ENCODE measurements at regions not wholly inside any gene's neighbourhood (a gene's known extent, or its start where the extent isn't known, plus 50 kb on each side); places are given as distances from the start of the nearest gene placed in this dataset.

- Mint-ChIP-seq H3K27ac (no peak overlapping the region), H3K9me3 (no peaks in the 10 kb centered on the region), H3K36me3 (ENCODE audit: insufficient read depth in 1 of 3, low read depth in 3 of 3) (peaks cover 0 to 55% (median 0%) of the 10 kb centered on the region in 3 experiments; a peak in 4 of 7 replicates), H3K4me3 (no peak overlapping the region), H3K27me3 (ENCODE audit: low read depth) (peaks cover 10% of the 10 kb centered on the region), H3K4me1 (peaks cover 6 to 11% of the 10 kb centered on the region in 2 experiments)
- no peak overlapping the region for H3K4ac ChIP-seq (ENCODE audit: low read depth, low read length)
- no peak overlapping the region for H3K14ac ChIP-seq (ENCODE audit: insufficient read depth, low read length)
- peaks cover 2% of the 10 kb centered on the region; the same call in 1 of the 2 replicates for H3K79me2 ChIP-seq (ENCODE audit: insufficient read depth, low read length)
- H4K5ac ChIP-seq (ENCODE audit: insufficient read length, low read depth, low read length): no peak overlapping the region
- no peaks in the 10 kb centered on the region for H4K20me1 ChIP-seq (ENCODE audit: control insufficient read depth, insufficient read depth, insufficient read length)
- H2BK15ac ChIP-seq (ENCODE audit: low read depth, low read length): no peak overlapping the region
- no peak overlapping the region for H2AK5ac ChIP-seq (ENCODE audit: insufficient read length, low read length)
- no CpG with 5 or more reads among the region's 14 CpGs for WGBS (ENCODE audit: extremely low coverage, insufficient read length, low lambda C conversion rate)
- H3T11ph ChIP-seq (ENCODE audit: low read length): no peak overlapping the region
- H2BK20ac ChIP-seq (ENCODE audit: low read depth, low read length, poor library complexity, severe bottlenecking): no peak overlapping the region
- no peak overlapping the region for H3K18ac ChIP-seq (ENCODE audit: insufficient read length, low read depth, low read length)
- no peak overlapping the region for H3K27ac ChIP-seq (ENCODE audit: insufficient read length, low read depth, low read length)
- H3K79me1 ChIP-seq (ENCODE audit: insufficient read depth, low read depth, low read length, poor library complexity, severe bottlenecking): no peaks in the 10 kb centered on the region
- no peak overlapping the region for H3K9ac ChIP-seq (ENCODE audit: extremely low read depth, insufficient read length, low read length)
- H3K4me1 ChIP-seq (ENCODE audit: insufficient read depth, low read length): no peaks in the 10 kb centered on the region
- H3K4me2 ChIP-seq (ENCODE audit: insufficient read depth, insufficient read length, low read length): no peak overlapping the region
- no peak for DNase-seq
- H2BK5ac ChIP-seq (ENCODE audit: insufficient read length, low read length): no peak overlapping the region
- no peak overlapping the region for H2AFZ ChIP-seq (ENCODE audit: low read length)
- H3K56ac ChIP-seq (ENCODE audit: insufficient read length, low read depth, low read length): no peak overlapping the region
- H4K8ac ChIP-seq (replicated peaks; ENCODE audit: insufficient read length, low read depth, low read length): no peak overlapping the region
- no peaks in the 10 kb centered on the region for H3K27me3 ChIP-seq (ENCODE audit: insufficient read depth, low read length)
- H2BK120ac ChIP-seq (ENCODE audit: low read depth, low read length, poor library complexity, severe bottlenecking): no peak overlapping the region
- no peak for TF ChIP-seq CTCF (conservative IDR thresholded peaks at IDR 0.05)
- no peaks in the 10 kb centered on the region for H3K23me2 ChIP-seq (ENCODE audit: insufficient read length, low read depth, low read length, poor library complexity, severe bottlenecking)
- H4K91ac ChIP-seq (ENCODE audit: insufficient read length, low read depth, low read length): no peak overlapping the region
- no peak overlapping the region for H3K23ac ChIP-seq (ENCODE audit: insufficient read length, low read depth, low read length)
- H2BK12ac ChIP-seq (ENCODE audit: insufficient read length, low read depth, low read length): no peak overlapping the region
- no peaks in the 10 kb centered on the region for H3K9me3 ChIP-seq (ENCODE audit: control insufficient read depth, low read depth, low read length)
These were observed 164.8 kb downstream of the AACS start for GRCh38 chr12:125229878-125230530.

Measured in H9 (cell line).